NB4 (cell line): ENCODE measurements at regions not wholly inside any gene's neighbourhood (a gene's known extent, or its start where the extent isn't known, plus 50 kb on each side); places are given as distances from the start of the nearest gene placed in this dataset.
"Not testable (repeated sequence)": the region's sequence is repeated elsewhere in the genome, so short reads cannot be mapped to it uniquely, and the experiment has no call there.

ENCODE experiments used
- DNase-seq: peaks from one replicate; pipeline ENCODE4 v3.0.0; 2010; ENCODE audit warnings: low read depth
- H3K4me3 ChIP-seq: one replicate; pipeline ENCODE4 v1.5.1; 2011; ENCODE audit warnings: mild to moderate bottlenecking, low read depth, low read length, moderate library complexity
- MYC ChIP-seq: IDR thresholded peaks from 2 replicates; pipeline ENCODE4 v1.6.1; 2011; ENCODE audit warnings: low read depth, low read length
- POLR2A ChIP-seq: IDR thresholded peaks from 2 replicates; pipeline ENCODE4 v1.6.1; 2011; ENCODE audit warnings: mild to moderate bottlenecking; ENCODE audit not compliant: insufficient read length; ENCODE audit errors: extremely low read depth
- TF ChIP-seq, protein P1 (sequence below): IDR thresholded peaks from one replicate; pipeline ENCODE4 v1.5.1; 2012; ENCODE audit warnings: low read depth, low read length
- TF ChIP-seq, protein P2 (sequence below): IDR thresholded peaks from 2 replicates; pipeline ENCODE4 v1.6.1; 2011; ENCODE audit warnings: low read depth, low read length

DNA sequence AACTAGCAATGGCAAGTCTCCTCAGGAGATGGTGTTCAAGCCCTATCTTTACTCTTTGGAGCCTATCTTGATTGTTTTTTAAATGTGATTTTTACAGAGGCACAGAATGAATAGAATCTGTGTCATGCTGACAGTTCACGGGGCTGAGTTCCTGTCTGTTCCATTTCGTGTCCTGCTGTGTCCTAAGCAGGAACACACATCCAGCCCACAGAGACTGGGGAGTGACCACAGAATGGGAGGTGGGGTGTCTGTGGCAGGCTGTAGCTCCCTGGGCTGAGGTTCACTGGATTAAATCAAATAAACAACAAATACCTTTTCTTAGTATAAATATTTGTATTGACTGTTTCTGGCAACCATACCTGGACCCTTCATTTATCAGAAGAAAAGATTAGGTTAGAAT is 73.4 kb upstream of the CARD11 start:
- TF ChIP-seq POLR2A: no peak
- TF ChIP-seq, protein P1, sequence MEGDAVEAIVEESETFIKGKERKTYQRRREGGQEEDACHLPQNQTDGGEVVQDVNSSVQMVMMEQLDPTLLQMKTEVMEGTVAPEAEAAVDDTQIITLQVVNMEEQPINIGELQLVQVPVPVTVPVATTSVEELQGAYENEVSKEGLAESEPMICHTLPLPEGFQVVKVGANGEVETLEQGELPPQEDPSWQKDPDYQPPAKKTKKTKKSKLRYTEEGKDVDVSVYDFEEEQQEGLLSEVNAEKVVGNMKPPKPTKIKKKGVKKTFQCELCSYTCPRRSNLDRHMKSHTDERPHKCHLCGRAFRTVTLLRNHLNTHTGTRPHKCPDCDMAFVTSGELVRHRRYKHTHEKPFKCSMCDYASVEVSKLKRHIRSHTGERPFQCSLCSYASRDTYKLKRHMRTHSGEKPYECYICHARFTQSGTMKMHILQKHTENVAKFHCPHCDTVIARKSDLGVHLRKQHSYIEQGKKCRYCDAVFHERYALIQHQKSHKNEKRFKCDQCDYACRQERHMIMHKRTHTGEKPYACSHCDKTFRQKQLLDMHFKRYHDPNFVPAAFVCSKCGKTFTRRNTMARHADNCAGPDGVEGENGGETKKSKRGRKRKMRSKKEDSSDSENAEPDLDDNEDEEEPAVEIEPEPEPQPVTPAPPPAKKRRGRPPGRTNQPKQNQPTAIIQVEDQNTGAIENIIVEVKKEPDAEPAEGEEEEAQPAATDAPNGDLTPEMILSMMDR: no peak
- TF ChIP-seq MYC: no peak
- TF ChIP-seq, protein P2, sequence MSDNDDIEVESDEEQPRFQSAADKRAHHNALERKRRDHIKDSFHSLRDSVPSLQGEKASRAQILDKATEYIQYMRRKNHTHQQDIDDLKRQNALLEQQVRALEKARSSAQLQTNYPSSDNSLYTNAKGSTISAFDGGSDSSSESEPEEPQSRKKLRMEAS: no peak
- H3K4me3 ChIP-seq: no peak overlapping the region
- no peak for DNase-seq

DNA sequence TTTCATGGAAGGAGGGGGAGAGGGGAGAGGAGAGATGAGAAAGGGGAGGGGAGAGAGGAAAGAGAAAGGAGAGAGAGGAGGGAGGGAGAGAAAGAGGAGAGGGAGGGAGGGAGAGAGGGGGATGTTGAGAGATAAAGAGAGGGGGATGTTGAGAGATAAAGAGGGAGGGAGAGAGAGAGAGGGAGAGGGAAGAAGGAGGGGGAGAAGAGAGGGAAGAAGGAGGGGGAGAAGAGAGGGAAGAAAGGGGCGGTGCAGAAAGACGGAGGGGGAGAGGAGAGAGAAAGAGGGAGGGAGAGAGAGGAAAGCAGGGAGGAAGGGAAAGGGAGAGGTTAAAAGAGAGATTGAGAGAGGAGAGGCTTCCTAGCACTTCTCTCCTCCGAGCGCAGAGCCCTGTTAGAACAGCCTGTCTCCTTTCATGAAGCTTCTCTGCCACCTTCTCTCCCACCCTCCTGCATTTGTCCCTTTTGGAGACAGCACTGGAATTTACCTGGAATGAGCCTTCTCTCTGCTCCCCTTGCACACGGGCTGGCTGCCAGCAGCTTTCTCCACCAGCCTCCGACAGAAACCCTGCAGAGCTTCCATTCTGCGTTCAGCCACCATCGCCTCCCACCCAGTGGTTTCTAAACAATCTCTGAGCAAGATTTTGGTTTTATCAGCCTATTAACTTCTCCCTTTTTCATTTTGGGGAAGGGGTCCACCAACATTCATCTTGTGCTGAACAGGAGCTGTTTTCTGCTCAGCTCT is 74.0 kb upstream of the CARD11 start:
- no peak for TF ChIP-seq POLR2A
- TF ChIP-seq, protein P2: no peak
- DNase-seq: no peak
- no peak overlapping the region for H3K4me3 ChIP-seq

DNA sequence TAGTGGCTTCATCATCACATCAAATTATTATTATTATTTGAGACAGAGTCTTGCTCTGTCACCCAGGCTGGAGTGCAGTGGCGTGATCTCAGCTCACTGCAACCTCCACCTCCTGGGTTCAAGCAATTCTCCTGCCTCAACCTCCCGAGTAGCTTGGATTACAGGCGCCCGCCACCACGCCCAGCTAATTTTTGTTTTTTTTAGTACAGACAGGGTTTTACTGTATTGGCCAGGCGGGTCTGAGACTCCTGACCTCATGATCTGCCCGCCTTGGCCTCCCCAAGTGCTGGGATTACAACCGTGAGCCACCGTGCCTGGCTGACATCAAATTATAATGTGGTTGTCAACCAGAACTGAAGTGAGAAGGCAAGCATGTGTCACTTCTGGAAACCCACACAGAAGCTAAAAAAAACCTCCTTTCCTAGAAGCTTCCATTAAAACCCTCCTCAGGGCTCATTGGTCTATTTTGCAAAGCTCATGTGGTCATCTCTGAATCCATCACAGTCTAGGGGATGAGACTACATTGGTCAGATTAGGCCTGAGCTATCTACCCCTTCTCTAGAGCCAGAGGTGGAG is 75.8 kb upstream of the CARD11 start:
- not testable (repeated sequence) for H3K4me3 ChIP-seq, DNase-seq

DNA sequence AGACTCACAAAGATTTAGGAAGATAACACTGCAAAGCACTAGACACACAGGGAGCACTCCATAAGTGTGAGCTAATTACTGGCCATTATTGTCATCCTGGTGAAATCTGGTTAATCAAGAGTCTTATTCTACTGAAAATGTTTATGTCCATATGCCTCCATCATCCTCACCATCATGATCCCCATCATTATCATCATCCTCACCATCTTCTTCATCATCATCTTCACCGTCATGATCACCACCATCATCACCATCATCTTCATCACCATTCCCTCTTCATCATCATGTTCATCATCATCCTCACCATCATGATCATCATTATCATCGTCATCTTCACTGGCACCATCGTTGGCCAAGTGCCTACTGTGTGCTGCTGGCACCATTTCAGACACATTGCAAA is 76.3 kb upstream of the CARD11 start:
- TF ChIP-seq MYC: no peak
- TF ChIP-seq, protein P2: no peak
- TF ChIP-seq POLR2A: no peak
- TF ChIP-seq, protein P1: no peak
- no peak overlapping the region for H3K4me3 ChIP-seq
- DNase-seq: no peak

DNA sequence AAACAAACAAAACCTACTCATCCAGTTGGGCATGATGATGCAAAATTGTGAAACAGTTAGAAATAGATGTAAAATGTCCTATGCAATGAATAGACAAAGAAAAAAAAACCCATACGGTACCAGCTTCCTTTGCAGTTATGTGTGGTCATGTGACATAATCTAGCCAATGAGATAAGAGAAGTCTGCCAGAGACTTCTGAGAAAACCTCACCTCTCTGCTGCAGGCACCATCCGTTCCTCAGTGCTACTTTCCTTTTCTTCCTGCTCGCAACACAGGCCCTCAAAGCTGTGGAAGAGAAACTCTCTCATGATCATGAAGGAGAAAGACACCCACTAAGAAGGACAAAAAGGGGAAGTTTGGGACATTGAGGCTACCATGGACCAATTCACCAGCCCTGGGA is 76.8 kb upstream of the CARD11 start:
- TF ChIP-seq, protein P2: no peak
- TF ChIP-seq MYC: no peak
- TF ChIP-seq POLR2A: no peak
- no peak overlapping the region for H3K4me3 ChIP-seq
- no peak for DNase-seq

DNA sequence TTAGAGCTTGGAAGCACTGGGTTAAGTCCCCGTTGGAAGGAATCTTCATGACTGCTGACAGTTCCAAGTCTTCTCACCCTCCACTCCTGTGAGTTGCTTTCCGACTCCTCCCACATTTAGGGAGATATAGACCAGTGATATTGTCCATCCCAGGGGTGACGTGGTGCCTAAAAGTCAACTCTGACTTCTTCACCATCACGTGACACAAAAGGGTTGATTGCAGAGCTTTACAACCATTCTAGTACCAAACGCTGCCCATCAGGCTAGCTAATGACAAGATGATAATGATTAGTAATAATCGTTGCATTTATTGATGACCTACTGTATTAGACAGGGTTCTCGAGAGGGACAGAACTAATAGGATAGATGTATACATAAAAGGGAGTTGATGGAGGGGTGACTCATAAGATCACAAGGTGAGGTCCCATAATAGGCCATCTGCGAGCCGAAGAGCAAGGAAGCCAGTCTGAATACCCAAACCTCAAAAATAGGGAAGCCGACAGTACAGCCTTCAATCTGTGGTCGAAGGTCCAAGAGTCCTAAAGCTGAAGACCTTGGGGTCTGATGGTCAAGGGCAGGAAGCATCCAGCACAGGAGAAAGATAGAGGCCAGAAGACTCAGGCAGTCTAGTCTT is 85.3 kb upstream of the CARD11 start:
- TF ChIP-seq, protein P2: no peak
- no peak overlapping the region for H3K4me3 ChIP-seq
- no peak for DNase-seq

DNA sequence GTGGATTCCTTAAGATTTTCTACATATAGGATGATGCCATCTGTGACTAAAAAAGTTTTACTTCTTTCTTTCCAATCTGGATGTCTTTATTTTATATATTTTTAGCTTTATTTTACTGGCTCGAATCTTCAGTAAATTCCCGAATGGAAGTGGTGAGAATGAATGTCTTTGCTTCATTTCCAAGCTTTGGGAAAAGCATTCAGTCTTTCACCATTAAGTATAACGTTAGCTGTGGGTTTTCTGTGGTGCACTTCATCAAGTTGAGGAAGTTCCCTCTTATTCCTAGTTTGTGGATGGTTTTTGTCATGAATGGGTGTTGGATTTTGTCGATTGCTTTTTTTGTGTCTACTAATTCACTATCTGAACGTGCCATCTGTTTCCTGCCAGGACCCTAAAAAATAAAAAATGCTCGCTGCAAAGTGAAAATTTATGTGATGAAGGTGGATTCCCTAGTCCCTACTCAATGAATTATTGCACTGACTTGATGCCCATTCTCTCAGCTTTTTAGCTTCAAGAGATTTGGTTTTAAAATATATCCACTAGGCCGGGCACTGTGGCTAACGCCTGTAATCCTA is 90.2 kb upstream of the CARD11 start:
- no peak for DNase-seq
- no peak for TF ChIP-seq POLR2A
- TF ChIP-seq, protein P2: no peak
- TF ChIP-seq, protein P1: no peak
- no peak for TF ChIP-seq MYC
- no peak overlapping the region for H3K4me3 ChIP-seq
